IMR-90 (cell line): ENCODE measurements at regions not wholly inside any gene's neighbourhood (a gene's known extent, or its start where the extent isn't known, plus 50 kb on each side); places are given as distances from the start of the nearest gene placed in this dataset.

Experiments
- ATAC-seq: fragments of 200-7000 bp; cut with Tn5 transposase; 2 replicates; pipeline ENCODE4 v1.9.1; 2020; ENCODE audit warnings: low read depth, mild to moderate bottlenecking, moderate library complexity
- BruUV-seq: library from RNA; stranded (reverse); fragments of 400-500 nt; replicated peaks from 2 replicates; lab custom pipeline; 2021; lab: Mats Ljungman, UMichigan
- CTCF ChIA-PET: fragments of 300-600 bp; formaldehyde crosslinking; extraction: SDS; loops from one replicate; lab custom pipeline; 2021; ENCODE audit warnings: antibody characterized with exemption; lab: Yijun Ruan, JAX
- POLR2A ChIA-PET: fragments of 300-600 bp; sonication (Branson Sonifier 250); formaldehyde crosslinking; loops from one replicate; lab custom pipeline; 2022; ENCODE audit warnings: antibody characterized with exemption; ENCODE audit not compliant: unreplicated experiment; lab: Charles Lee
- DNase-seq: peaks from one replicate; pipeline ENCODE4 v3.0.0; 2013
- H2AFZ ChIP-seq: replicated peaks from 2 replicates; pipeline ENCODE3; 2013; ENCODE audit warnings: low read length, mild to moderate bottlenecking; ENCODE audit not compliant: poor library complexity
- H2AK5ac ChIP-seq: 2 replicates; pipeline ENCODE4 v1.6.1; 2013; ENCODE audit warnings: low read depth, low read length, inconsistent platforms
- H2AK9ac ChIP-seq: replicated peaks from 2 replicates; pipeline ENCODE3; 2013; ENCODE audit warnings: mild to moderate bottlenecking, low read depth, low read length, moderate library complexity; ENCODE audit not compliant: poor library complexity
- H2BK120ac ChIP-seq: 2 replicates; pipeline ENCODE4 v1.6.1; 2013; ENCODE audit warnings: low read depth, low read length, inconsistent platforms
- H2BK15ac ChIP-seq: 3 replicates; pipeline ENCODE4 v1.6.1; 2013; ENCODE audit warnings: low read depth, low read length, inconsistent platforms
- H2BK20ac ChIP-seq: 2 replicates; pipeline ENCODE4 v1.6.1; 2013; ENCODE audit warnings: low read depth, mild to moderate bottlenecking, inconsistent platforms, low read length, moderate library complexity
- H2BK5ac ChIP-seq: 2 replicates; pipeline ENCODE4 v1.6.1; 2013; ENCODE audit warnings: mild to moderate bottlenecking, low read depth, low read length, inconsistent platforms; ENCODE audit not compliant: poor library complexity, severe bottlenecking
- H3K14ac ChIP-seq: replicated peaks from 2 replicates; pipeline ENCODE4 v1.6.1; 2013; ENCODE audit warnings: low read depth, low read length, inconsistent platforms
- H3K18ac ChIP-seq: 2 replicates; pipeline ENCODE4 v1.6.1; 2013; ENCODE audit warnings: low read depth, low read length, control low read depth
- H3K23ac ChIP-seq: 2 replicates; pipeline ENCODE4 v1.6.1; 2013; ENCODE audit warnings: low read depth, low read length, inconsistent platforms
- H3K27ac ChIP-seq: 2 replicates; pipeline ENCODE4 v1.5.1; 2013; ENCODE audit warnings: mild to moderate bottlenecking, control low read depth, low read length; ENCODE audit not compliant: insufficient read depth
- H3K27me3 ChIP-seq: 2 replicates; pipeline ENCODE4 v1.6.1; 2013; ENCODE audit warnings: low read length; ENCODE audit not compliant: control insufficient read depth, insufficient read depth
- H3K36me3 ChIP-seq: 2 replicates; pipeline ENCODE4 v1.6.1; 2013; ENCODE audit warnings: low read length, mixed read lengths; ENCODE audit not compliant: control insufficient read depth, insufficient read depth
- H3K4ac ChIP-seq: 2 replicates; pipeline ENCODE4 v1.6.1; 2013; ENCODE audit warnings: low read depth, low read length, inconsistent platforms
- H3K4me1 ChIP-seq: 2 replicates; pipeline ENCODE4 v1.6.1; 2013; ENCODE audit warnings: low read length, mixed read lengths; ENCODE audit not compliant: control insufficient read depth, insufficient read depth
- H3K4me2 ChIP-seq: 2 replicates; pipeline ENCODE4 v1.6.1; 2013; ENCODE audit warnings: low read depth, mild to moderate bottlenecking, control low read depth, low read length, moderate library complexity
- H3K4me3 ChIP-seq: 2 replicates; pipeline ENCODE4 v1.5.1; 2013; ENCODE audit warnings: low read depth, mild to moderate bottlenecking, control low read depth, low read length, moderate library complexity; ENCODE audit not compliant: insufficient read depth
- H3K56ac ChIP-seq: 2 replicates; pipeline ENCODE4 v1.6.1; 2013; ENCODE audit warnings: low read length, inconsistent platforms; ENCODE audit not compliant: insufficient read depth; ENCODE audit errors: extremely low read depth
- H3K79me1 ChIP-seq, 2 experiments: 2 replicates each; pipeline ENCODE4 v1.6.1; 2013; ENCODE audit warnings: low read length in 2 of 2, inconsistent platforms in 1 of 2, low read depth in 1 of 2
- H3K9ac ChIP-seq: 2 replicates; pipeline ENCODE4 v1.6.1; 2013; ENCODE audit warnings: low read depth, low read length, control low read depth
- H3K9me1 ChIP-seq: 2 replicates; pipeline ENCODE4 v1.6.1; 2013; ENCODE audit warnings: low read length, inconsistent platforms; ENCODE audit not compliant: insufficient read depth
- H3K9me3 ChIP-seq: 2 replicates; pipeline ENCODE4 v1.6.1; 2013; ENCODE audit warnings: low read length; ENCODE audit not compliant: control insufficient read depth, insufficient read depth
- H4K20me1 ChIP-seq: 2 replicates; pipeline ENCODE4 v1.6.1; 2013; ENCODE audit warnings: low read length, inconsistent platforms; ENCODE audit not compliant: insufficient read depth
- H4K5ac ChIP-seq: 2 replicates; pipeline ENCODE4 v1.6.1; 2013; ENCODE audit warnings: mild to moderate bottlenecking, low read depth, low read length, control low read depth
- H4K8ac ChIP-seq, 2 experiments: 2 replicates each; pipeline ENCODE4 v1.6.1; 2013; ENCODE audit warnings: low read depth in 2 of 2, low read length in 2 of 2, control low read depth in 1 of 2, inconsistent platforms in 1 of 2
- H4K91ac ChIP-seq: 2 replicates; pipeline ENCODE4 v1.6.1; 2013; ENCODE audit warnings: low read depth, low read length, inconsistent platforms; ENCODE audit not compliant: insufficient read depth
- BHLHE40 ChIP-seq: fragments of 150-350 bp; IDR thresholded peaks from 2 replicates; pipeline ENCODE4 v1.6.1; 2016; ENCODE audit warnings: mild to moderate bottlenecking, low read depth, low read length
- CEBPB ChIP-seq: IDR thresholded peaks from 2 replicates; pipeline ENCODE4 v1.6.1; 2012; ENCODE audit warnings: low read depth, low read length, improper control_type of control experiment
- FOS ChIP-seq: fragments of 150-350 bp; IDR thresholded peaks from 2 replicates; pipeline ENCODE4 v1.6.1; 2016; ENCODE audit warnings: low read depth, low read length
- MAFK ChIP-seq: IDR thresholded peaks from 2 replicates; pipeline ENCODE4 v1.6.1; 2012; ENCODE audit warnings: low read depth, low read length, improper control_type of control experiment
- NFE2L2 ChIP-seq: fragments of 150-350 bp; IDR thresholded peaks from 2 replicates; pipeline ENCODE4 v1.6.1; 2016; ENCODE audit warnings: low read depth, mild to moderate bottlenecking, low read length
- POLR2A ChIP-seq: IDR thresholded peaks from 2 replicates; pipeline ENCODE4 v1.6.1; 2012; ENCODE audit warnings: mild to moderate bottlenecking, low read depth, low read length
- RFX5 ChIP-seq: IDR thresholded peaks from 2 replicates; pipeline ENCODE4 v1.8.0; 2012; ENCODE audit warnings: low read depth, mild to moderate bottlenecking, low read length, moderate library complexity
- WGBS, 2 experiments: methylation state at CpG; one replicate each; pipeline versions ENCODE4 v1.1.5 to v1.1.7; 2013; ENCODE audit warnings: missing lambda C conversion rate in 2 of 2; ENCODE audit not compliant: insufficient read length in 1 of 2; ENCODE audit errors: extremely low coverage in 2 of 2; 5-methylcytosine and 5-hydroxymethylcytosine counted together
- dilution Hi-C: fragments of 300-500 bp; cut with HindIII; formaldehyde crosslinking; loops from one replicate; pipeline ENCODE4 v1.14.3; 2018; ENCODE audit warnings: low sequenced_read_pairs; ENCODE audit not compliant: unreplicated experiment
- in situ Hi-C: fragments of 300-500 bp; cut with MboI; formaldehyde crosslinking; loops from 3 replicates; pipeline ENCODE4 v1.14.3; 2019; ENCODE audit warnings: low sequenced_read_pairs, inconsistent platforms, mixed read lengths
- intact Hi-C: fragments of 100-400 bp; cut with micrococcal nuclease; formaldehyde crosslinking; loops from 2 replicates; pipeline ENCODE4 v1.10.0; 2022

DNA sequence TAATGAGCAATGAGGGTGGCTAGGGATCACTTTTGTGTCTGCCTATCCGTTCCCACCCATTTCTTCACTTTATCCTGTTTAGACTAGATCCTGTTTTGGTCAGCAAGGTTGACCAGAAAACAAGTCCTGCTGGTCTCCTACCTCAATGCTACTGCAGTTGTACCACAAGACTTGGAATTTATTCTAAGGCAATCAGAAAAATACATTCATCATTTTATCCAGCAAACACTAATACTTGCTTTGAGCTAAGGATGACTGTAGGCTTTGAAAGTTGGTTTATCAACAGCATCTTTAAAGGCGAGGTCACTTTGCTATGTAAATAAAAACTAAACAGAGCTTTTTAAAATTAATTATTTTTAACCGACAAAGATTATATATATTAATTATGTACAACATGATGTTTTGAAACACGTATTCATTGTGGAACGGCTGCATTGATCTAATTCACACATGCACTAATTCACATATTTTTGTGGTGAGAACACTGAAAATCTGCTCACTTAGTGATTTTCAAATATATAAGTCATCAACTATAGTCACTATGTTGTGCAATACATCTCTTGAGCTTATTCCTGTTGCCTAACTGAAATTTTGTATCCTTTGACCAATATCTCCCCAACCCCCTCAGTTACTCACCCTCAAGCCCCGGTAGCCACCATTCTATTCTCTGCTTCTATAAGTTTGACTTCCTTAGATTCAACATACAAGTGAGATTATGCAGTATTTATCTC lies 125.9 kb upstream of the HS3ST3A1 start:
- no peak overlapping the region for H3K56ac ChIP-seq
- H4K91ac ChIP-seq: peak overlapping the region; percentile 55
- H3K4ac ChIP-seq: peak overlapping the region; percentile 56; the same call in 1 of the 2 replicates
- H2AK9ac ChIP-seq: no peak overlapping the region
- H3K79me1 ChIP-seq: no peaks in the 10 kb centered on the region
- no peaks in the 10 kb centered on the region for H3K9me3 ChIP-seq
- intact Hi-C loops (no loop called here), dilution Hi-C loops (no loop called here), in situ Hi-C loops (no loop called here)
- no TSS peak for BruUV-seq
- H3K27ac ChIP-seq: no peak overlapping the region; the same call in 1 of the 2 replicates
- peak overlapping the region; percentile 69; the same call in 1 of the 2 replicates for H2BK20ac ChIP-seq
- no peak overlapping the region for H3K4me3 ChIP-seq
- POLR2A ChIA-PET: no interaction called here
- peak overlapping the region; percentile 33; the same call in 1 of the 2 replicates for H2AK5ac ChIP-seq
- H3K9ac ChIP-seq: no peak overlapping the region
- H4K20me1 ChIP-seq: no peaks in the 10 kb centered on the region
- peak overlapping the region; percentile 42; the same call in 2 of the 3 replicates for H2BK15ac ChIP-seq
- peak overlapping the region; percentile 84; the same call in 1 of the 2 replicates for H3K18ac ChIP-seq
- peak overlapping the region; percentile 51; the same call in 1 of the 2 replicates for H3K4me2 ChIP-seq
- CTCF ChIA-PET: interaction anchor here (1.0 kb wide), 1 partner anchor 75 kb away, joined by 3 read pairs; no protein-coding TSS in a partner anchor
- WGBS, 2 experiments: no CpG with 5 or more reads among the region's 6 CpGs
- H3K36me3 ChIP-seq: no peaks in the 10 kb centered on the region
- H2AFZ ChIP-seq: no peak overlapping the region
- DNase-seq (peak; percentile 80), ATAC-seq (peak; percentile 67)
- no peaks in the 10 kb centered on the region for H3K27me3 ChIP-seq
- H3K9me1 ChIP-seq: no peaks in the 10 kb centered on the region
- H2BK5ac ChIP-seq: peak overlapping the region; percentile 81
- peak overlapping the region; percentile 37 to 83 for H4K8ac ChIP-seq
- peak; percentile 70; the same call in 1 of the 2 replicates for TF ChIP-seq MAFK
- no peak for TF ChIP-seq POLR2A
- no peak for TF ChIP-seq BHLHE40
- no peak for TF ChIP-seq NFE2L2
- 0 out of 2 replicates have a peak, but pooled peaks have one; percentile 22 for TF ChIP-seq FOS
- TF ChIP-seq RFX5: no peak
- peak; percentile 99 for TF ChIP-seq CEBPB
- no peak overlapping the region for H3K14ac ChIP-seq
- H2BK120ac ChIP-seq: peak overlapping the region; percentile 71; the same call in 1 of the 2 replicates
- H3K4me1 ChIP-seq: peaks cover 8% of the 10 kb centered on the region
- no peak overlapping the region; the same call in 1 of the 2 replicates for H4K5ac ChIP-seq
- no peak overlapping the region for H3K23ac ChIP-seq
